Stimulated activated CD8-positive, alpha-beta memory T cell treated with anti-CD3 and anti-CD28 coated beads, Interleukin-4, amount 100 ng/mL, for 24 hours (primary cell): ENCODE measurements at regions not wholly inside any gene's neighbourhood (a gene's known extent, or its start where the extent isn't known, plus 50 kb on each side); places are given as distances from the start of the nearest gene placed in this dataset.
"Not testable (repeated sequence)": the region's sequence is repeated elsewhere in the genome, so short reads cannot be mapped to it uniquely, and the experiment has no call there.

Source experiments
- DNase-seq: peaks from one replicate; pipeline ENCODE4 v3.0.0-alpha.2; 2020; ENCODE audit warnings: low read depth

- DNase-seq = no peak
These were observed 408.5 kb downstream of the GLUD2 start for GRCh38 chrX:121455890-121456289.

DNA sequence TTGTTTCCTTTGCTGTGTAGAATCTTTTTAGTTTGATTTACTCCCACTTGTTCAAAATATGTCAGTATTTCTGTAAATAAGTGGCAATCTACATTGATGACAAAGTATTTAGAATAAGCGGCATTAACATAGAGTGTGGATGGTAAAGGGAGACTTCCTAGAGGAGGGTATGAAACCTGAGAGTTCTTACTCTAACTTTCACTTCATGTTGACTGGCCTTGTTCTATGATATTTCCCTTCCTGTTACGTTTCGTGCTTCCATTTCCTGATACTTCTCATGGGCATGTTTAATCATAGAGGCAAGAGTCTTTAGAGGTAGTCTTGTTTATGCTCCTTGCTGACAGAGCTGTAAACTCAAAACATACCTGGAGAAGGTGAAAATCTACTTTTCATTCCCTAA lies 408.9 kb downstream of the GLUD2 start:
- no peak for DNase-seq

DNA sequence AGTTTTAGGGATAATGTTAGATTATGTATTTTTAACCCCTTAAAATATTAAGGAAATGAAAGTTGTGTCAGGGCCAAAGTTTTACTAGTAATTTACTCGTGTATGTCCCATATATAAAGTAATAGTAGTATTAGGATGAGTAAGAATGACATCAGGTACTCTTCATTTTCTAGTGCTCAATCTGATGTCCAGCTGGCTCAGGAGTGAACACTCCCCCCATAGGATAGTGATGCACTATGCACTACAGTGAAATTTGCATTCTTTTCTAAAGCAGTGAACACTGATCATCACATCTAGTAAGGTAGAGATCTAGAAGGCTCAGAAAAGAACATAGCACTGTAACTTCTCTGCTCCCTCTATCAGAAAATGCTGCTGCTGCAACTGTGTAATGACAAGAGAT lies 409.7 kb downstream of the GLUD2 start:
- no peak for DNase-seq

DNA sequence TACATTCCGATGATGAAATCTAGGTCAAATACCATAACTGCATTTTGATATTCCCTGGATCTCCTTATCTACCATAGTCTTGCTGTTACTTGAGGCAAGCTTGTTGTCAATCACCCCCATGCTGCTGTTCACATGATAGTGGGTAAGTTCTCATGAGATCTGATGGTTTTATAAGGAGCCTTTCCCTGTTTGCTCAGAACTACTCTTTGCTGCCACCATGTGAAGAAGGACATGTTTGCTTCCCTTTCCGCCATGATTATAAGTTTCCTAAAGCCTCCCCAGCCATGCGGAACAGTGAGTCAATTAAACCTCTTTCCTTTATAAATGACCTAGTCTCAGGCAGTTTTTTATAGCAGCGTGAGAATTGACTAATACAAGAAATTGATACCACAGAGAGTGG lies 432.0 kb downstream of the GLUD2 start:
- DNase-seq = no peak

GRCh38 chrX:121496966-121497365 lies 449.6 kb downstream of the GLUD2 start:
- DNase-seq = no peak

DNA sequence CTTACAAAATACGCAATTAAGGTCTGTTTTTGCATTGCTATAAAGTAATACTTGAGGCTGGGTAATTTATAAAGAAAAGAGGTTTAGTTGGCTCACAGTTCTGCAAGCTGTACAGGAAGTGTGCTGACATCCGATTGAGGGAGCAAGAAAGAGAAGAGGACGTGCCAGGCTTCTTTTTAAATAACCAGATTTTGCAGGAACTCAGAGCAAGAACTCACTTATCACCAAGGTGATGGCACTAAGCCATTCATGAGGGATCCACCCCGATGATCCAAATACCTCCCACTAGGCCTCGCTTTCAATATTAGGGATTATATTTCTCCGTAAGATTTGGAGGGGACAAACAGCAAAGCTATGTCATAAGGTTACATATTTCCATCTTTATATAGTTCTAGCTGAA lies 456.7 kb downstream of the GLUD2 start:
- DNase-seq = no peak

- no peak for DNase-seq
These were observed 498.9 kb downstream of the GLUD2 start for GRCh38 chrX:121546317-121546716.

DNA sequence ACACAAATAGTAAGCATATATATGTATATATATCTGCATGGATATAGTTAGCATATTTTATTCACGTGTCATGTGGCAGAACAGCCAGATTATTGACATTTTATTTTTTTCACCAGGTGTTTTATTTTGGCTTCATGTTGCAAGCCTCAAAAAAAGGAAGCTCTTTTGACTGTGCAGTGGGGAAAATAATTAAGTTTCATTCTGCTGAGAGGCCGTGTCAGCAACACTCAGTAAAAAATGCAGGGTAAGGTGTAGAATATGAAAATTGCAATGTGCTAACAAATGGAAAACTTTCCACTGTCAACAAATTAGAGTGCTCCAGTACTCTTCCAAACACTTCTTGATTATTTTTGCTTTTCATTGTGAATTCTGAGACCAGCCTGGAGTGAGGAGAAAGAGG lies 511.5 kb downstream of the GLUD2 start:
- no peak for DNase-seq

GRCh38 chrX:121562616-121563015 lies 515.2 kb downstream of the GLUD2 start:
- DNase-seq = no peak

DNA sequence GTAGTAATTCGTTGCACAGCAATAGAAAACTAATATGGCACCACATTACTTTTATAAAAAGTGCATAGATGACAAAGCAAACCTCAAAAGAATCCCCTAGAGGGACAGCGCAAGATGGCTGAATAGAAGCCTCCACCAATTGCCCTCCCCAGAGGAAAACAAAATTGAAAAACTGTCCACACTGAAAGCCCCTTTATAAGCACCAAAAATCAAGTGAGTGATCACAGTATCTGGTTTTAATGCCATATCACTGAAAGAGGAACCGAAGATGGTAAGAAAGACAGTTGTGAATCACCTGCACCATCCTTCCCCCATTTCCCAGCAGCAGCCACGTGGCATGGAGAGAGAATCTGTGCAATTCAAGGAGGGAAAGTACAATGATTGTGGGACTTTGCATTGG lies 522.2 kb downstream of the GLUD2 start:
- DNase-seq = no peak

DNA sequence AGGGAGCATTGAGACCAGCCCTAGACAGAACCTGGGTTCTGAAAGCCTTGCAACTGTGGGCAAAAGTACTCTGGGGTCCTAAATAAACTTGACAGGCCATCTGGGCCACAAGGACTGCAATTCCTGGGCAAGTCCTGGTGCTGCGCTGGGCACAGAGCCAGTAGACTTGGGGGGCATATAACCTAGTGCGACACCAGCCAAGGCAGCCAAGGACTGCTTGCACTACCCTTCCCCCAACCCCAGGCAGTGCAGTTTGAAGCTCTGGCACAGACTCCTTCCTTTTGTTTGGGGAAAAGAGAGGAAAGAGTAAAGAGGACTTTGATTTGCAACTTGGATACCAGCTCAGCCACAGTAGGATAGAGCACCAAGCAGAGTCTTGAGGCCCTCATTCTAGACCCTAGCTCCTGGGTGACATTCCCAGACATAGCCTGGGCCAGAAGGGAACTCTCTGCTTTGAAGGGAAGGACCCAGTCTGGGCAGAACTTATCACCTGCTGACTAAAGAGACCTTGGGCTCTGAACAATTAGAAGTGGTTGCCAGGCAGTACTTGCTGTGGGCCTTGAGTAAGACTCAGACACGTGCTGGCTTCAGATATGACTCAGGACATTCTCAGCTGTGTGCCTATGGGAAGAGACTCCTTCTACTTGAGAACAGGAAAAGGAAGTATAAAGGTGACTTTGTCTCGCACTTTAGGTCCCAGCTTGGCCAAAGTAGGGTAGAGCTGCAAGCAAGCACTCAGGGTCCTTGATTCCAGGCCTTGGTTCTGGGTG lies 522.8 kb downstream of the GLUD2 start:
- DNase-seq = no peak

GRCh38 chrX:121571333-121571732 lies 523.9 kb downstream of the GLUD2 start:
- no peak for DNase-seq

DNA sequence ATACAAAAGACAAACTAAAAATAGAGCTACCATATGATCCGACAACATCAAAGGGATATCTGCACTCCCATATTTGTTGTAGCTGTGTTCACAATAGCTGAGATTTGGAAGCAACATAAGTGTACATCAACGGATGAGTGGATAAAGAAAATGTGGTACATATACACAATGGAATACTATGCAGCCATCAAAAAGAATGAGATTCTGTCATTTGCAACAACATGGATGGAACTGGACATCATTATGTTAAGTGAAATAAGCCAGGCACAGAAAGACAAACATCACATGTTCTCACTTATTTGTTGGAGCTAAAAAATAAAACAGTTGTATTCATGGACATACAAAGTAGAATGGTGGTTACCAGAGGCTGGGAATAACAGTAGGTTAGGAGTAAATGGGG lies 527.0 kb downstream of the GLUD2 start:
- not testable (repeated sequence) for DNase-seq

- no peak for DNase-seq
These were observed 531.8 kb downstream of the GLUD2 start for GRCh38 chrX:121579016-121579760.

GRCh38 chrX:121581885-121582284 lies 534.5 kb downstream of the GLUD2 start:
- no peak for DNase-seq

- DNase-seq = no peak
These were observed 538.2 kb downstream of the GLUD2 start for GRCh38 chrX:121585626-121586025.

DNA sequence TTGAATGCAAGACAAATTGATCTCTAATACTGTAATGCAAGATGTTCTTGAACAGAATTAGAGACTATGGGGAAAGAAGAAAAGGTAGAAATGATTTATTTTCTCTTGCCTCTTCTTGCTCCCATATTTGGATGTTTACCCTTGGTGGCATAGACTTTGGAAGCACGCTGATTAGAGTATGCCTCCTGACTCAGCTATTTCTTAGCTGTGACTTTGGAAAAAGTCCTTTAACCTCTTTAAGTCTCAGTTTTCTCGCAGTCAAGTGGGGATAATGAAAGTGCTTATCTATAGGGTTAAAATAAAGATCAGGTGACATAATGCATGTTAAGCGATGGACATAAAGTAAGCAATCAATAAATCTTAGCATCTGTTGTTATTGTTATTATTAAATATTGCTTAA lies 545.5 kb downstream of the GLUD2 start:
- DNase-seq = no peak

GRCh38 chrX:121598356-121598755 lies 550.9 kb downstream of the GLUD2 start:
- DNase-seq = no peak

DNA sequence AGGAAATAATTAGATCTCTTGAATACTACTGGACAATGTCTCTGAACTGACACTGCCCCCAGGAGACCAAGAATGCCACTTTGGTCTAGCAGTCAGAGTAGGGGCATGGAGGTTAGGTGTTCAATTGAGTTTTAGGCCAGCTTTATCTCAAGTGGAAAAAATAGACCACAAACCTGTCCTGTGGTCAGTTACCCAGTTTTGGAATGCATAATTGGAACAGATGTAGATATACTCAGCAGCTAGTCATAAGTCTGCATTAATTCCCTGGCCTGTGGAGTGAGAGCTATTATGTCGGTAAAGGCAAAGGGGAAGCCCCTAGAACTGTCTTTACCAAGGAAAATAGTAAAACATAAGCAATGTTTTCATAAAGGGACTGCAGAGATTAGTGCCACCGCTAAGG lies 587.7 kb downstream of the GLUD2 start:
- no peak for DNase-seq

- no peak for DNase-seq
These were observed 592.4 kb downstream of the GLUD2 start for GRCh38 chrX:121639781-121640180.

- DNase-seq = no peak
These were observed 594.1 kb downstream of the GLUD2 start for GRCh38 chrX:121641560-121641959.

- no peak for DNase-seq
These were observed 595.0 kb downstream of the GLUD2 start for GRCh38 chrX:121642415-121642814.

DNA sequence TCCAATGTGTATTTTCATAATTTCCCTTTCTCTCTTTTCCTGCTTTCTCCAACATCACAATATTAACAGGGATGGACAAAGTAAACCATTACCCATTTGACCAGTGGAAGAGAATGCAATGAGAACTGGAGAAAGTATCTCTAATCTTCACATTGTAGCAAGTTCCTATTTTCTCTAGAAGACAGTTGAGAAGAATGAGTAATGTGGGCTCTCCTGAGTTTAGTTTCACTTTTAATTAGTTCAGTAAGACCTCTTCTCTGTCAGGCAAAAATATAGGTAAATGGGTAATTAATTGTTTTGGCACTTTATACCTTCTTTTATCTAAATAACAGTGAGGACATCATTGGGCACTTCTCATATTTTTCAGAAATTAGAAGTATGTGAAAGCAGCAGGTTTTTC lies 602.0 kb downstream of the GLUD2 start:
- no peak for DNase-seq

GRCh38 chrX:121655276-121655675 lies 607.9 kb downstream of the GLUD2 start:
- DNase-seq = no peak
